ENCODE measurements at regions not wholly inside any gene's neighbourhood (a gene's known extent, or its start where the extent isn't known, plus 50 kb on each side); places are given as distances from the start of the nearest gene placed in this dataset.

DNA sequence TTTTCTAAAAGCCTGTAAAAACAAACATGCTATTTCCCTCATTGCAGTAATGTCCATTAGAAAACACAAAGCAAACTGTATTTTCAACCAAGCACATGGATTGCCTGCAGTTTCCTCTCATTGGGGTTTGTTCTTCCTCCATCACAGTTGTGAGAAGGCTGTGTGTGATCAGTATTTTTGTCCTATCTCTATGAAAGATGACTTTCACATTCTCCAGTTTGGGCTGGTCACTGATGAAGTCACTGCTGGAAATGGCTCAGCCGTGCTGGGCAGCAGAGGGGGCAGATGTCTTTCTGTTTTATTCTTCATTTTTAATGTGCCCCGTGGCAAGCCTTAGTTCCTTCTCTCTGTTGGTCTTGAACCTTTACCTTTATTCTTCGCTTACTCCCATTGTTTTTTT lies 288.9 kb upstream of the MPDZ start:
- TF ChIP-seq, protein P1, sequence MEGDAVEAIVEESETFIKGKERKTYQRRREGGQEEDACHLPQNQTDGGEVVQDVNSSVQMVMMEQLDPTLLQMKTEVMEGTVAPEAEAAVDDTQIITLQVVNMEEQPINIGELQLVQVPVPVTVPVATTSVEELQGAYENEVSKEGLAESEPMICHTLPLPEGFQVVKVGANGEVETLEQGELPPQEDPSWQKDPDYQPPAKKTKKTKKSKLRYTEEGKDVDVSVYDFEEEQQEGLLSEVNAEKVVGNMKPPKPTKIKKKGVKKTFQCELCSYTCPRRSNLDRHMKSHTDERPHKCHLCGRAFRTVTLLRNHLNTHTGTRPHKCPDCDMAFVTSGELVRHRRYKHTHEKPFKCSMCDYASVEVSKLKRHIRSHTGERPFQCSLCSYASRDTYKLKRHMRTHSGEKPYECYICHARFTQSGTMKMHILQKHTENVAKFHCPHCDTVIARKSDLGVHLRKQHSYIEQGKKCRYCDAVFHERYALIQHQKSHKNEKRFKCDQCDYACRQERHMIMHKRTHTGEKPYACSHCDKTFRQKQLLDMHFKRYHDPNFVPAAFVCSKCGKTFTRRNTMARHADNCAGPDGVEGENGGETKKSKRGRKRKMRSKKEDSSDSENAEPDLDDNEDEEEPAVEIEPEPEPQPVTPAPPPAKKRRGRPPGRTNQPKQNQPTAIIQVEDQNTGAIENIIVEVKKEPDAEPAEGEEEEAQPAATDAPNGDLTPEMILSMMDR (IDR thresholded peaks at IDR 0.05): no peak
- TF ChIP-seq POLR2A (IDR thresholded peaks at IDR 0.05): no peak
- TF ChIP-seq EP300 (IDR thresholded peaks at IDR 0.05): no peak
- no peak for TF ChIP-seq POLR2AphosphoS5 (IDR thresholded peaks at IDR 0.05)
- no peaks in the 10 kb centered on the region for H3K9me3 ChIP-seq
- peaks cover 3 to 30% (median 21%) of the 10 kb centered on the region in 3 donors for H3K4me1 ChIP-seq
- WGBS, 2 donors (ENCODE audit: low coverage in 1 of 2): 14% methylated on average over 3 of the region's 3 CpGs; no CpG with 5 or more reads in 1 of the 2 donors
- peak overlapping the region; percentile 44 to 76 (median 75) for H3K27ac ChIP-seq
- H3K27me3 ChIP-seq: no peaks in the 10 kb centered on the region
- H3K4me3 ChIP-seq: peak overlapping the region; percentile 8 to 26
- ATAC-seq: no peak
- no peaks in the 10 kb centered on the region for H3K36me3 ChIP-seq

DNA sequence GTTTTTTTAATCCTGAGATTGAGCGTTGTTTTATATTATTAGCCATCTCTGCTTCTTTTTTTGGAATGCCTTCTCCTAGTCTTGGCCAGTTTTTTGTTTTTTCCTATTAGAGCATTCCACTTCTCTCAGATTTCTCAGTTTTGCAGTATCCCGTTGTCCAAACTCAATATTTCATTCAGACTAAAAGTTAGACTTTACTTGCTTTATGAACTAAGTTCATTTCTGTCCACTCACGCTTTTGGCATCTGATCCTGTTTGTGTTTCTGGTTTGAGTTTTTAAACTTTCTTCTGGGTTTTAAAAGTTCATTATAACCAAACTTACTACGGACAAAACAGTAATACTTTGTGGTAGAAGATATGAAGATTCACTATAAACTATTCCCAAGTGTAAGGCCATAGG lies 288.3 kb upstream of the MPDZ start:
- no peaks in the 10 kb centered on the region for H3K27me3 ChIP-seq
- peak overlapping the region in 2 of 4 donors; percentile 75 to 76 for H3K27ac ChIP-seq
- TF ChIP-seq POLR2AphosphoS5 (IDR thresholded peaks at IDR 0.05) (no peak), POLR2A (IDR thresholded peaks at IDR 0.05) (no peak), EP300 (IDR thresholded peaks at IDR 0.05) (no peak)
- TF ChIP-seq, protein P1 (IDR thresholded peaks at IDR 0.05): no peak
- peaks cover 3 to 30% (median 21%) of the 10 kb centered on the region in 3 donors for H3K4me1 ChIP-seq
- no peak for ATAC-seq
- no peaks in the 10 kb centered on the region for H3K36me3 ChIP-seq
- peak overlapping the region in 1 of 2 donors; percentile 26 for H3K4me3 ChIP-seq
- H3K9me3 ChIP-seq: no peaks in the 10 kb centered on the region
- 25 to 38% methylated on average over 3 to 4 of the region's 4 CpGs for WGBS, 2 donors (ENCODE audit: low coverage in 1 of 2)

DNA sequence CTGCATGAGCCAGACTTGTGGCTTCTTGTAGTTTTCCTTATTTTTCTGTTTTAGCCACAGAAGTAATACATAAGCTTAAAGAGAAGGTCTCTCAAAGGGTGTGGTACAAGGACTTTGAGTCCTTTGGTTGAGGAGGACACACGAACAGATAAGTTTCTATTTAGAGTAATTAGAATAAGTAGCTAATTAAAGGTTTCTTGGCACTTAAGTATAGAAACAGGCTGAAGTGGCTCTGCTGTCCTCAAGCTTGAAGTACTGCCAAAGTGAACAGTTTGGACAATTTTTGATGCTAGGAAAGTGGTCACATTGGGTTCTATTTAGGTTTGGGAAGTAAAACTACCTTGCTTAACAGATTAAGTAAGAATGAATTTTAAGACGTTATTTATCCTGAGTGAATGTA lies 278.3 kb upstream of the MPDZ start:
- ATAC-seq: no peak
- Histone ChIP-seq H3K27ac (no peak overlapping the region), H3K36me3 (no peaks in the 10 kb centered on the region), H3K4me1 (no peaks in the 10 kb centered on the region), H3K4me3 (no peak overlapping the region), H3K27me3 (no peaks in the 10 kb centered on the region), H3K9me3 (no peaks in the 10 kb centered on the region)
- TF ChIP-seq, protein P1 (IDR thresholded peaks at IDR 0.05): no peak
- TF ChIP-seq EP300 (IDR thresholded peaks at IDR 0.05) (no peak), POLR2AphosphoS5 (IDR thresholded peaks at IDR 0.05) (no peak), POLR2A (IDR thresholded peaks at IDR 0.05) (no peak)
- WGBS, 2 donors (ENCODE audit: low coverage in 1 of 2): 42 to 44% methylated on average over 2 of the region's 2 CpGs

DNA sequence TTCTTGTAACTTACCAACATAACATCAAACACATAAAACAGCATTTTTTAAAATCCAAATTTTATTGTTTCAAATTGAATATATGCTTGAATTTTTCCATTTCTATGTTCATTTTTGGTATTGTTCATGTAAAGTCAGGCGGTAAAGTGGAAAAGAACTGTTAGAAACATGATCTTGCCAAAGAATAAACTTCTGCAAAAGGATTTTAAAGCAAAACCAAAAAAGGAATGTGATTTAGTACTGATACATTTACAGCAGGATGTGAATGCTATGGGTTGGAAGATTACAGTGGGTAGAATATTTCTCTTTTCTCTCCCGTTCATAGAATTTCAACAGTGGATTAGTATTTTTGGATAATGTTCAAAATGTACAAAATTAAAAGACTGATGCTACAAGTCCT lies 277.2 kb upstream of the MPDZ start:
- 65 to 88% methylated on average over 1 to 2 of the region's 2 CpGs for WGBS, 2 donors (ENCODE audit: low coverage in 1 of 2)
- TF ChIP-seq POLR2AphosphoS5 (IDR thresholded peaks at IDR 0.05) (no peak), POLR2A (IDR thresholded peaks at IDR 0.05) (no peak), EP300 (IDR thresholded peaks at IDR 0.05) (no peak)
- TF ChIP-seq, protein P1 (IDR thresholded peaks at IDR 0.05): no peak

DNA sequence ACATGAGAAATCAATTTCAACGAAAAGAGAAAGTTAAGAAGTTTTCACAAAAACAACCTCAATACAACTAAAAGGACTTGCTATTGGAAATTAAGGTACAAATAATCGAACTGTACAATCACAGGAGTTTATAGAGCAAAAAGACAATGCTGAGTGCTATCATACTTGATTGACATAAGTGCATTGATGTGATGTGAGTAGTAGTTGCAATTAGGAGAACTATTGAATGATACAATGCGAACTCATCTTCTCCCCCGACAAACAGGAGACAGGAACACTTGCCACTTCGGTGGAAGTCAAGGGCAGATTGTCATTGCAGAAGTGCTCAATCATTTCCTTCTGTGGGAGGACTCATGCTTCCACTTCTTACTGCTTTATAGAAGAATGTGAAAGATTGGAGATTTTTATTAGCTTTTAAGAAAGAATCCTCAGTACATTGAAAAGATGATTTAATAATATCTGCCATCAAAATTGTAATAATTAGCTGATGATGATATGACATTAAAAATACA lies 276.6 kb upstream of the MPDZ start:
- H3K36me3 ChIP-seq: no peaks in the 10 kb centered on the region
- no peak overlapping the region for H3K4me3 ChIP-seq
- H3K27ac ChIP-seq: no peak overlapping the region
- no peak for ATAC-seq
- peaks cover 0 to 4% (median 0%) of the 10 kb centered on the region in 3 donors for H3K9me3 ChIP-seq
- TF ChIP-seq, protein P1 (IDR thresholded peaks at IDR 0.05): no peak
- TF ChIP-seq EP300 (IDR thresholded peaks at IDR 0.05) (no peak), POLR2AphosphoS5 (IDR thresholded peaks at IDR 0.05) (no peak), POLR2A (IDR thresholded peaks at IDR 0.05) (no peak)
- WGBS, 2 donors (ENCODE audit: low coverage in 1 of 2): 82 to 83% methylated on average over 5 of the region's 5 CpGs
- no peaks in the 10 kb centered on the region for H3K27me3 ChIP-seq
- no peaks in the 10 kb centered on the region for H3K4me1 ChIP-seq

More for the DNA sequence above, 277.2 kb upstream of the MPDZ start:
- peaks cover 0 to 4% (median 0%) of the 10 kb centered on the region in 3 donors for H3K9me3 ChIP-seq
- no peak overlapping the region for H3K27ac ChIP-seq
- no peak overlapping the region for H3K4me3 ChIP-seq
- ATAC-seq: no peak
- no peaks in the 10 kb centered on the region for H3K36me3 ChIP-seq
- H3K27me3 ChIP-seq: no peaks in the 10 kb centered on the region
- H3K4me1 ChIP-seq: no peaks in the 10 kb centered on the region

Measured in gastroesophageal sphincter (tissue), 4 donors.